ENCODE measurements at regions not wholly inside any gene's neighbourhood (a gene's known extent, or its start where the extent isn't known, plus 50 kb on each side); places are given as distances from the start of the nearest gene placed in this dataset.

DNA sequence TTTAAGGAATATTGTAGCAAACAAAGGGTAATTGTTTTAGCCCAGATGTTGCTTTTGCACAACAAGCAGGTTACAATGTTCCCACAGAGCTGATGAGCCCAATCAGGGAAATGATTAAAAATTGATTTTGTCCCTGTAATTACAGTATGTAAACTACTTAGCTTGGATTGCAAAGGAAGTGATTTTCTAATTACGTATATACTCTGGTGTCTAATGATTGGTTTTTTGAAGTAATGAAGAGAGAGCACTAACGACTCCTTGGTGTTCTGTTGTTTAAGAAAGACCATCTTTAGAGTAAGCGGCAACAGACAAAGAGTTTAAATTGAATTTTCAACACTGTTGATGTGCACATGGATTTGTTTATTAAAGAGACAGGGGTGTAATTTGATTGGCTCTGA lies 95.3 kb upstream of the ZNF536 start:
- DNase-seq, result no peak
- no peak overlapping the region for H3K4me3 ChIP-seq (ENCODE audit: low read depth, low read length)
- peaks cover 4% of the 10 kb centered on the region for H3K9me3 ChIP-seq (ENCODE audit: severe bottlenecking)
- H3K27ac ChIP-seq, result no peak overlapping the region
- TF ChIP-seq, protein P1, sequence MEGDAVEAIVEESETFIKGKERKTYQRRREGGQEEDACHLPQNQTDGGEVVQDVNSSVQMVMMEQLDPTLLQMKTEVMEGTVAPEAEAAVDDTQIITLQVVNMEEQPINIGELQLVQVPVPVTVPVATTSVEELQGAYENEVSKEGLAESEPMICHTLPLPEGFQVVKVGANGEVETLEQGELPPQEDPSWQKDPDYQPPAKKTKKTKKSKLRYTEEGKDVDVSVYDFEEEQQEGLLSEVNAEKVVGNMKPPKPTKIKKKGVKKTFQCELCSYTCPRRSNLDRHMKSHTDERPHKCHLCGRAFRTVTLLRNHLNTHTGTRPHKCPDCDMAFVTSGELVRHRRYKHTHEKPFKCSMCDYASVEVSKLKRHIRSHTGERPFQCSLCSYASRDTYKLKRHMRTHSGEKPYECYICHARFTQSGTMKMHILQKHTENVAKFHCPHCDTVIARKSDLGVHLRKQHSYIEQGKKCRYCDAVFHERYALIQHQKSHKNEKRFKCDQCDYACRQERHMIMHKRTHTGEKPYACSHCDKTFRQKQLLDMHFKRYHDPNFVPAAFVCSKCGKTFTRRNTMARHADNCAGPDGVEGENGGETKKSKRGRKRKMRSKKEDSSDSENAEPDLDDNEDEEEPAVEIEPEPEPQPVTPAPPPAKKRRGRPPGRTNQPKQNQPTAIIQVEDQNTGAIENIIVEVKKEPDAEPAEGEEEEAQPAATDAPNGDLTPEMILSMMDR (IDR thresholded peaks at IDR 0.05; ENCODE audit: low read depth, low read length), result no peak
- H3K36me3 ChIP-seq, result no peaks in the 10 kb centered on the region
- H3K27me3 ChIP-seq (ENCODE audit: insufficient read depth, low read depth, severe bottlenecking), result no peaks in the 10 kb centered on the region

DNA sequence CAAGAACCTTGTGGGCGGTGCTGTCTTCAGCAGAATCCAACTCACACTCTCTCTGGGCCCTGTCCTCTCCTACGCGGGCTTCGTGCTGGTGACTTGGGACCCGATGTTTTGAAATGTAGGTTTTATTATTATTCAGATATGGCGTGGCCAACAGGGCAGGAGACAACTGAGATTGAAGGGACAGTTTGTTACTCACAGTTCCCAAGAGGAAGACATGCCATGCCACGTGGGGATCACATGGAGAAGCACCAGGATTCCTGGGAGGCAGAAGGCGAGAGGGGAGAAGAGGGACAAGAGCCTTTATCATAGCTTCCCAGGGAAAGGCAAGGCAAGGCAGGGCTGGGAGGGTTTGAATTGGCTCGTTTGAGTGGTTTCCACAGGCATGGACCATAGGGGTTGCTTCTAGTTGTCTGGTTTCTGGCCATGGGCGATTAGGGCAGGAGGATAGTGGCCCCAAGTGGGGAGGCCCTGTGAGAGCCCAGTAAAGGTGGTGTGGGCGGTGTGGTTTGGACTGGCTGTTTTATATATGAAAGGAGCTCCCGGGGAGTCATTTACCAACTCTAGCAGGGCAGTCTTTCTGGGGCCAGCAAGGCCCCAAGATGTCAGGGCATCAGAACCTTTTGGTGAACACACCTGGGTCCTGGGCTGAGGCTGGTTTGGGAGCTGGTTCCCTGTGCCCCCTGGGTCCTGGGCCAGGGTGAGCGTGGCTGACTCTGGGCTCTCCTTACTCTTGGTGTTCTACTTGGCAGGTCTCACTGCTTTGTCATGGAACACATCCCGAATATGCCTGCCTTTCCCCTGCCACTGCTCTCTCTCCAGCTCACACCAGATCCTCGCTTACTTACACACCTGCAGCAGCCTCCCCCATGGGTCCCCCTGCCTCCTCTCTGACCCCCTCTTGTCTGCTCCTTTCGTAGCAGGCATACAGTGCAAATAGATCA lies 94.0 kb upstream of the ZNF536 start:
- peaks cover 2% of the 10 kb centered on the region for H3K9me3 ChIP-seq (ENCODE audit: severe bottlenecking)
- H3K27me3 ChIP-seq (ENCODE audit: insufficient read depth, low read depth, severe bottlenecking), result no peaks in the 10 kb centered on the region
- H3K36me3 ChIP-seq, result no peaks in the 10 kb centered on the region
- H3K27ac ChIP-seq, result no peak overlapping the region
- TF ChIP-seq, protein P1 (IDR thresholded peaks at IDR 0.05; ENCODE audit: low read depth, low read length), result no peak
- DNase-seq, result no peak
- no peak overlapping the region for H3K4me3 ChIP-seq (ENCODE audit: low read depth, low read length)

DNA sequence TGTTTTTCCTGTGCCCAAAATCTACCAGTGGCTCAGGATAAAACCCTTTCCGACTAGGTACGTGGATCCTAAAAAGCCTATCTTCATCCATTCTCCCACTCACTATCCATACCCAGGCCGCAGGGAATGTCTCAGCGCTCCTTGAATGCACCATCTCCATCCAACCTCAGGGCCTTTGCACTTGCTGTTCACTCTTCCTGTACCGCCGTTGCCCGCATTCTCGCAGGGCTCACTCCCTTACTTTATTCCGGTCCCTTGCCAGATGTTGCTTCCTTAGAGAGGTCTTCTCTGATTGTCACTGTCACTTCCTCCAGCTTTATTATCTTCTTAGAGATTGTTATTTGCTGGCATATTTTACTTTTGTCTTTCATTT lies 93.3 kb upstream of the ZNF536 start:
- H3K27me3 ChIP-seq (ENCODE audit: insufficient read depth, low read depth, severe bottlenecking), result no peaks in the 10 kb centered on the region
- H3K9me3 ChIP-seq (ENCODE audit: severe bottlenecking), result no peaks in the 10 kb centered on the region
- H3K27ac ChIP-seq, result no peak overlapping the region
- no peak for DNase-seq
- no peaks in the 10 kb centered on the region for H3K36me3 ChIP-seq
- H3K4me3 ChIP-seq (ENCODE audit: low read depth, low read length), result no peak overlapping the region
- TF ChIP-seq, protein P1 (IDR thresholded peaks at IDR 0.05; ENCODE audit: low read depth, low read length), result no peak

DNA sequence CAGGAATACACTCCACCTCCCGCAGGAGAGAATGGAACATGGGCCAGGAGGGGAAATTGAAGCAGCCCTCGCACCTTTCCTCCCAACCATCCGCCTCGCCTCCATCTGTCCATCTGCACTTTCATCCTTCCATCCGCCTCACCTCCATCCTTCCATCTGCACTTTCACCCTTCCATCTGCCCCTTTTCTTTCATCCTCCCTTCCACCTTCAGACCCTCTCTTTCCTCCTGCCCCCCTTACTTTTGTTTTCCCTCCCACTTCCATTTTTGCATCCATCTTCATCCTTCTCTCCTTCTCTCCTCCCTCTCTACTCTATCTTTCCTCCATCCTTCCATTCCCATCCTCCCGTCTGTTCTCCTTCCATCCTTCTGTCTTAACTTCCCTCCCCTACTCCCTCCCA lies 92.2 kb upstream of the ZNF536 start:
- Histone ChIP-seq H3K27ac (no peak overlapping the region), H3K9me3 (ENCODE audit: severe bottlenecking) (no peaks in the 10 kb centered on the region), H3K36me3 (no peaks in the 10 kb centered on the region), H3K27me3 (ENCODE audit: insufficient read depth, low read depth, severe bottlenecking) (no peaks in the 10 kb centered on the region), H3K4me3 (ENCODE audit: low read depth, low read length) (no peak overlapping the region)
- DNase-seq, result no peak
- TF ChIP-seq, protein P1 (IDR thresholded peaks at IDR 0.05; ENCODE audit: low read depth, low read length), result no peak

DNA sequence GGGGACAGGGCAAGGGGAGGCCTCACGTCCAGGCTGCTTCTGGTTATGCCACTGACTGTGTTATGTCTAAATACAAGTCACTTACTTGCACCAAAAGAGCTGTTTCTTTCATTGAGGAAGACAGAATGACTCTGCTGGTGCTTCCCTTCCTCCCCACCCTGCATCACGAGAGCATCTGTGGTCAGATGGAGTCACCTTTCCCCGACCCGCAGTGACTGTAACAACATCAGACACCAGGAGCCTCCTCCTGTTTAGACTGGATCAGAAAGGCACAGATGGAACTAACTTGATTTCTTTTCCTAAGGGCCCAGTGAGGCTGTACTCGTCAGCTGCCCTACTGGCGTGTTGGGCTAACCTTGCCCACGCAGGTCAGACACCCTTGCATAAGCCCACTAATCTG lies 90.3 kb upstream of the ZNF536 start:
- TF ChIP-seq, protein P1 (IDR thresholded peaks at IDR 0.05; ENCODE audit: low read depth, low read length), result no peak
- H3K27me3 ChIP-seq (ENCODE audit: insufficient read depth, low read depth, severe bottlenecking), result no peaks in the 10 kb centered on the region
- DNase-seq, result no peak
- H3K4me3 ChIP-seq (ENCODE audit: low read depth, low read length), result no peak overlapping the region
- H3K36me3 ChIP-seq, result no peaks in the 10 kb centered on the region
- H3K9me3 ChIP-seq (ENCODE audit: severe bottlenecking), result no peaks in the 10 kb centered on the region
- H3K27ac ChIP-seq, result no peak overlapping the region

Data from WERI-Rb-1 (cell line).